H1 (cell line): ENCODE measurements at regions not wholly inside any gene's neighbourhood (a gene's known extent, or its start where the extent isn't known, plus 50 kb on each side); places are given as distances from the start of the nearest gene placed in this dataset.

Experiments used
- CTCF ChIA-PET: fragments of 300-600 bp; sonication (Branson Sonifier 250); formaldehyde crosslinking; loops from one replicate; lab custom pipeline; 2021; ENCODE audit not compliant: partially characterized antibody; lab: Charles Lee
- POLR2A ChIA-PET: fragments of 300-600 bp; sonication (Branson Sonifier 250); formaldehyde crosslinking; loops from one replicate; lab custom pipeline; 2021; ENCODE audit warnings: inconsistent platforms; ENCODE audit not compliant: partially characterized antibody; lab: Charles Lee
- DNase-seq, 2 experiments: peaks; one replicate each; pipeline versions ENCODE4 v3.0.0 to v3.0.0-alpha.2; 2010 to 2022; ENCODE audit warnings: low spot score in 2 of 2, low read depth in 1 of 2, mixed read lengths in 1 of 2
- FAIRE-seq: peaks from 2 replicates; lab custom pipeline; 2011; peaks lifted over from hg19 to GRCh38; lab: Jason Lieb, UNC
- H2AFZ ChIP-seq: 2 replicates; pipeline ENCODE4 v1.8.1; 2012; ENCODE audit warnings: low read length, inconsistent platforms
- H2AK5ac ChIP-seq: 2 replicates; pipeline ENCODE4 v1.6.1; 2013; ENCODE audit warnings: low read depth, low read length
- H2BK120ac ChIP-seq: replicated peaks from 2 replicates; pipeline ENCODE3; 2013; ENCODE audit warnings: low read depth, low read length, inconsistent platforms
- H2BK12ac ChIP-seq: 2 replicates; pipeline ENCODE4 v1.6.1; 2013; ENCODE audit warnings: low read depth, low read length
- H2BK15ac ChIP-seq: 2 replicates; pipeline ENCODE4 v1.6.1; 2013; ENCODE audit warnings: low read length
- H2BK20ac ChIP-seq: 2 replicates; pipeline ENCODE4 v1.6.1; 2013; ENCODE audit warnings: low read length
- H2BK5ac ChIP-seq: 2 replicates; pipeline ENCODE4 v1.6.1; 2013; ENCODE audit warnings: low read depth, low read length
- H3K14ac ChIP-seq: 2 replicates; pipeline ENCODE4 v1.6.1; 2013; ENCODE audit warnings: inconsistent platforms; ENCODE audit not compliant: insufficient read length
- H3K18ac ChIP-seq: 2 replicates; pipeline ENCODE4 v1.6.1; 2013; ENCODE audit warnings: low read length; ENCODE audit errors: extremely low read depth
- H3K23ac ChIP-seq: 2 replicates; pipeline ENCODE4 v1.6.1; 2013; ENCODE audit warnings: inconsistent platforms; ENCODE audit not compliant: insufficient read length
- H3K23me2 ChIP-seq: 2 replicates; pipeline ENCODE4 v1.6.1; 2013; ENCODE audit warnings: low read depth, low read length
- H3K27ac ChIP-seq: 2 replicates; pipeline ENCODE4 v1.6.1; 2011; ENCODE audit warnings: low read depth, low read length, inconsistent platforms
- H3K27me3 ChIP-seq, 4 experiments: replicated peaks in 1 of 4; 1 replicate in 1 of 4; 2 replicates in 3 of 4; pipeline versions ENCODE4 v1.6.1 to v1.8.1; 2011 to 2013; ENCODE audit warnings: low read length in 3 of 4, mild to moderate bottlenecking in 3 of 4, inconsistent platforms in 2 of 4, mixed read lengths in 2 of 4, moderate library complexity in 1 of 4; ENCODE audit not compliant: control insufficient read depth in 3 of 4, insufficient read depth in 3 of 4; ENCODE audit errors: extremely low read depth in 1 of 4
- H3K36me3 ChIP-seq, 4 experiments: 2 replicates each; pipeline versions ENCODE4 v1.6.1 to v1.8.1; 2011 to 2013; ENCODE audit warnings: mild to moderate bottlenecking in 4 of 4, low read length in 3 of 4, moderate library complexity in 2 of 4, control low read depth in 1 of 4, inconsistent platforms in 1 of 4; ENCODE audit not compliant: insufficient read depth in 4 of 4, control insufficient read depth in 2 of 4
- H3K4ac ChIP-seq: replicated peaks from 2 replicates; pipeline ENCODE3; 2013; ENCODE audit warnings: low read length, low read depth, mixed read lengths, inconsistent platforms; ENCODE audit not compliant: insufficient read length
- H3K4me1 ChIP-seq, 4 experiments: replicated peaks in 1 of 4; 1 replicate in 1 of 4; 2 replicates in 3 of 4; pipeline versions ENCODE4 v1.6.1 to v1.8.1; 2011 to 2013; ENCODE audit warnings: low read length in 3 of 4, inconsistent platforms in 2 of 4, mixed read lengths in 1 of 4; ENCODE audit not compliant: insufficient read depth in 4 of 4, control insufficient read depth in 3 of 4
- H3K4me2 ChIP-seq, 2 experiments: 2 replicates each; pipeline versions ENCODE4 v1.6.1 to v1.8.1; 2011 to 2013; ENCODE audit warnings: low read depth in 2 of 2, low read length in 2 of 2, control low read depth in 1 of 2, inconsistent platforms in 1 of 2, mild to moderate bottlenecking in 1 of 2; ENCODE audit not compliant: insufficient read depth in 1 of 2
- H3K4me3 ChIP-seq, 4 experiments: fragments of 200-600, 300-600 bp in 1 of 4; sonication (generic), shearing (Covaris generic), sonication (Bioruptor Twin) in 1 of 4; 2 replicates each; pipeline versions ENCODE4 v1.5.1 to v1.8.1; 2011 to 2016; ENCODE audit warnings: low read length in 4 of 4, low read depth in 3 of 4, control low read depth in 2 of 4, inconsistent platforms in 2 of 4, mild to moderate bottlenecking in 2 of 4, mixed read lengths in 1 of 4, moderate library complexity in 1 of 4; ENCODE audit not compliant: insufficient read depth in 2 of 4; ENCODE audit errors: extremely low read depth in 1 of 4
- H3K56ac ChIP-seq: replicated peaks from 2 replicates; pipeline ENCODE3; 2013; ENCODE audit warnings: low read depth, mild to moderate bottlenecking, mixed read lengths, low read length, inconsistent platforms; ENCODE audit not compliant: insufficient read length
- H3K79me1 ChIP-seq: 2 replicates; pipeline ENCODE4 v1.6.1; 2013; ENCODE audit warnings: low read depth, low read length, control low read depth
- H3K79me2 ChIP-seq, 2 experiments: 2 replicates each; pipeline versions ENCODE4 v1.6.1 to v1.8.1; 2012 to 2013; ENCODE audit warnings: low read length in 2 of 2, mild to moderate bottlenecking in 2 of 2, inconsistent platforms in 1 of 2; ENCODE audit not compliant: insufficient read depth in 2 of 2, control insufficient read depth in 1 of 2
- H3K9ac ChIP-seq, 4 experiments: replicated peaks in 1 of 4; 1 replicate in 1 of 4; 2 replicates in 3 of 4; pipeline versions ENCODE4 v1.6.1 to v1.8.1; 2011 to 2013; ENCODE audit warnings: low read depth in 3 of 4, low read length in 3 of 4, control low read depth in 2 of 4, mild to moderate bottlenecking in 2 of 4, moderate library complexity in 2 of 4, inconsistent platforms in 1 of 4; ENCODE audit errors: extremely low read depth in 1 of 4
- H3K9me3 ChIP-seq, 2 experiments: 2 replicates each; pipeline versions ENCODE4 v1.6.1 to v1.8.1; 2012 to 2013; ENCODE audit warnings: mild to moderate bottlenecking in 2 of 2, moderate library complexity in 2 of 2, control low read depth in 1 of 2, inconsistent platforms in 1 of 2, low read depth in 1 of 2, low read length in 1 of 2, mixed read lengths in 1 of 2; ENCODE audit not compliant: insufficient read depth in 2 of 2
- H4K20me1 ChIP-seq, 2 experiments: replicated peaks in 1 of 2; 2 replicates each; pipeline versions ENCODE3 to v1.8.1; 2011 to 2013; ENCODE audit warnings: inconsistent platforms in 2 of 2, low read length in 2 of 2, mild to moderate bottlenecking in 1 of 2; ENCODE audit not compliant: insufficient read depth in 2 of 2, control insufficient read depth in 1 of 2
- H4K5ac ChIP-seq: 2 replicates; pipeline ENCODE4 v1.6.1; 2013; ENCODE audit warnings: low read length, low read depth, mixed read lengths, inconsistent platforms; ENCODE audit not compliant: insufficient read length
- H4K8ac ChIP-seq: 2 replicates; pipeline ENCODE4 v1.8.0; 2013; ENCODE audit warnings: mild to moderate bottlenecking, moderate library complexity, low read length, inconsistent platforms; ENCODE audit not compliant: insufficient read depth; ENCODE audit errors: extremely low read depth
- H4K91ac ChIP-seq: replicated peaks from 2 replicates; pipeline ENCODE3; 2013; ENCODE audit warnings: low read length, mixed read lengths, inconsistent platforms; ENCODE audit not compliant: insufficient read length
- JUN ChIP-seq: IDR thresholded peaks from 2 replicates; pipeline ENCODE4 v1.6.1; 2011; ENCODE audit warnings: low read depth, mild to moderate bottlenecking, improper control_type of control experiment, low read length
- RAD21 ChIP-seq, 2 experiments: IDR thresholded peaks in 1 of 2; conservative IDR thresholded peaks in 1 of 2; 2 replicates each; pipeline ENCODE4 v1.6.1; 2011; ENCODE audit warnings: low read depth in 2 of 2, low read length in 2 of 2, improper control_type of control experiment in 1 of 2, inconsistent platforms in 1 of 2, mild to moderate bottlenecking in 1 of 2, moderate library complexity in 1 of 2
- WGBS, 2 experiments: shearing (Covaris generic) in 1 of 2; methylation state at CpG; one replicate each; pipeline versions ENCODE4 v1.1.6 to v1.1.7; 2013 to 2015; ENCODE audit warnings: low lambda C conversion rate in 2 of 2, mixed read lengths in 2 of 2, inconsistent platforms in 1 of 2, low coverage in 1 of 2, missing lambda C conversion rate in 1 of 2; ENCODE audit not compliant: insufficient replicate concordance in 2 of 2, insufficient coverage in 1 of 2, insufficient read length in 1 of 2; ENCODE audit errors: extremely low coverage in 1 of 2, missing lambda C conversion rate in 1 of 2; 5-methylcytosine and 5-hydroxymethylcytosine counted together

DNA sequence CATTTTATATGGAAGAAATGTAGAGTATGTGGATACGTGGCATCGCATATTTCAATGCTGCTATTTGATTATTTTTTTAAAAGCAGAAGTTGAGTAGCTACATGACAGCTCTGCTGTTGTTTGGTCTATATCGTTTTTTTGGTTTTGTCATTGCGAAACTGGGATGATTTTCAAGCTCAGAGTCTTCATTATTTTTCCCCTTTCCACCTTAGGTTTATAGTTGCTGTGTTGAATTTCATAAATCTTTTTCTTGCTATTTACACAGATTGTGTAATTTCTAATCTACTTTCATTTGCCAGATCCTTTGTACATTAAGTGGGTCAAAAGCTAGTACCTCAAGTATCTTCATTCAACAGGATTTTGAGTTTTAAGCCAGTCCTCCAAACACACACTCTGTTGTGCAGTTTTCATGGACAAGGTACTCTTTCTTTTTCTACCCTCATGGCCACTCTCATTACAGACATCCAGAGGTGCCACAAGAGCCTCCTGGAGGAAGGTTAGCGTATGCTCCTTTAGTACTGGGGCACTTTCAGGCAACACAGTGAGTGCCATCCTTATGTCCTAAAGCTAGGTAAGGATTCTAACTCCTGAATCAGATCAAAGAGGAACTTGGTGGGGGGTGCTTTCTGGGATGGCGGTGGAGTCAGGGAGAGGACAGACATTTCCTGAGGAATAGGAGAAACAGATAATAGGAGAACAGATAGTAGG, 123.2 kb downstream of the FHIP1A start:
- TF ChIP-seq JUN, result no peak
- peak in 1 of 2 experiments; percentile 9; a peak in 1 of 4 replicates for TF ChIP-seq RAD21 (IDR thresholded peaks at IDR 0.05 in 1 of 2, conservative IDR thresholded peaks at IDR 0.05 in 1 of 2; ENCODE audit: low read depth in 2 of 2, low read length in 2 of 2)
- FAIRE-seq (no peak), DNase-seq (no peak)
- Histone ChIP-seq H3K9ac (no peak overlapping the region), H2AK5ac (no peak overlapping the region), H2BK5ac (no peak overlapping the region), H4K20me1 (no peaks in the 10 kb centered on the region), H4K91ac (no peak overlapping the region), H4K5ac (no peak overlapping the region), H3K4me1 (peaks cover 0 to 10% (median 2%) of the 10 kb centered on the region in 4 experiments; a peak in 2 of 7 replicates), H4K8ac (no peak overlapping the region), H3K56ac (no peak overlapping the region), H3K23me2 (no peaks in the 10 kb centered on the region), H3K18ac (no peak overlapping the region), H3K79me2 (peaks cover 0 to 17% of the 10 kb centered on the region in 2 experiments; a peak in 2 of 4 replicates), H2BK20ac (no peak overlapping the region), H3K4me3 (no peak overlapping the region), H3K27ac (no peak overlapping the region), H2BK120ac (no peak overlapping the region), H2AFZ (no peak overlapping the region), H2BK15ac (no peak overlapping the region), H3K4ac (no peak overlapping the region), H3K79me1 (peaks cover 4% of the 10 kb centered on the region; the same call in 1 of the 2 replicates), H2BK12ac (no peak overlapping the region; the same call in 1 of the 2 replicates), H3K4me2 (no peak overlapping the region), H3K14ac (no peak overlapping the region), H3K9me3 (peaks cover 0 to 2% of the 10 kb centered on the region in 2 experiments; a peak in 1 of 4 replicates), H3K23ac (no peak overlapping the region), H3K36me3 (no peaks in the 10 kb centered on the region; a peak in 1 of 8 replicates), H3K27me3 (no peaks in the 10 kb centered on the region)
- ChIA-PET CTCF (interaction anchor here (0.8 to 1.9 kb wide), 11 partner anchors 7 to 116 kb away, joined by 3 to 7 read pairs (median 4); no protein-coding TSS in a partner anchor), POLR2A (no interaction called here)
- 91% methylated on average over 6 of the region's 6 CpGs; no CpG with 5 or more reads in 1 of the 2 experiments for WGBS, 2 experiments
